ENCODE measurements at regions not wholly inside any gene's neighbourhood (a gene's known extent, or its start where the extent isn't known, plus 50 kb on each side); places are given as distances from the start of the nearest gene placed in this dataset.

- DNase-seq (ENCODE audit: low spot score in 2 of 2), result no peak
- no peak overlapping the region for H3K4me3 ChIP-seq (ENCODE audit: low read depth, poor library complexity, severe bottlenecking)
- 91 to 95% methylated on average over 6 to 11 of the region's 11 CpGs for WGBS, 2 donors
- TF ChIP-seq CTCF (IDR thresholded peaks at IDR 0.05) (no peak), POLR2A (IDR thresholded peaks at IDR 0.05) (no peak)
- intact Hi-C loops (cut with DNase I; ENCODE audit: low total_unique reads), result no loop called here
These were observed 293.0 kb upstream of the CDH12 start for GRCh38 chr5:23146183-23146582.

- DNase-seq (ENCODE audit: low spot score in 2 of 2), result no peak
- no peak for TF ChIP-seq CTCF (IDR thresholded peaks at IDR 0.05)
- TF ChIP-seq POLR2A (IDR thresholded peaks at IDR 0.05), result no peak
- whole genome bisulfite sequencing, 2 donors, result 6 to 9% methylated on average over 4 of the region's 4 CpGs
- no peak overlapping the region for H3K4me3 ChIP-seq (ENCODE audit: low read depth, poor library complexity, severe bottlenecking)
- intact Hi-C loops (cut with DNase I; ENCODE audit: low total_unique reads), result no loop called here
These were observed 286.4 kb upstream of the CDH12 start for GRCh38 chr5:23139338-23140171.

- DNase-seq (ENCODE audit: low spot score in 2 of 2), result no peak
- TF ChIP-seq CTCF (IDR thresholded peaks at IDR 0.05) (no peak), POLR2A (IDR thresholded peaks at IDR 0.05) (no peak)
- no peak overlapping the region for H3K4me3 ChIP-seq (ENCODE audit: low read depth, poor library complexity, severe bottlenecking)
- intact Hi-C loops (cut with DNase I; ENCODE audit: low total_unique reads), result no loop called here
- WGBS, 2 donors, result 85 to 91% methylated on average over 2 of the region's 2 CpGs
These were observed 283.8 kb upstream of the CDH12 start for GRCh38 chr5:23136958-23137357.

- WGBS, 2 donors, result 76 to 86% methylated on average over 2 of the region's 2 CpGs
These were observed 279.1 kb upstream of the CDH12 start for GRCh38 chr5:23132231-23132630.

GRCh38 chr5:23112237-23112636, 259.1 kb upstream of the CDH12 start:
- TF ChIP-seq CTCF (IDR thresholded peaks at IDR 0.05) (no peak), POLR2A (IDR thresholded peaks at IDR 0.05) (no peak)
- H3K4me3 ChIP-seq (ENCODE audit: low read depth, poor library complexity, severe bottlenecking), result no peak overlapping the region
- no peak for DNase-seq (ENCODE audit: low spot score in 2 of 2)
- intact Hi-C loops (cut with DNase I; ENCODE audit: low total_unique reads), result no loop called here

More at GRCh38 chr5:23132231-23132630, 279.1 kb upstream of the CDH12 start:
- no peak overlapping the region for H3K4me3 ChIP-seq (ENCODE audit: low read depth, poor library complexity, severe bottlenecking)
- DNase-seq (ENCODE audit: low spot score in 2 of 2), result no peak
- intact Hi-C loops (cut with DNase I; ENCODE audit: low total_unique reads), result no loop called here
- TF ChIP-seq CTCF (IDR thresholded peaks at IDR 0.05), result no peak
- no peak for TF ChIP-seq POLR2A (IDR thresholded peaks at IDR 0.05)

GRCh38 chr5:23105021-23105420, 251.9 kb upstream of the CDH12 start:
- TF ChIP-seq CTCF (IDR thresholded peaks at IDR 0.05) (no peak), POLR2A (IDR thresholded peaks at IDR 0.05) (no peak)
- WGBS, 2 donors, result 70 to 83% methylated on average over 2 of the region's 2 CpGs
- no peak for DNase-seq (ENCODE audit: low spot score in 2 of 2)
- intact Hi-C loops (cut with DNase I; ENCODE audit: low total_unique reads), result no loop called here
- no peak overlapping the region for H3K4me3 ChIP-seq (ENCODE audit: low read depth, poor library complexity, severe bottlenecking)
